NCI-H2196 treated with DMSO at 0.1 percent for 48 hours (cell line): ENCODE measurements at regions not wholly inside any gene's neighbourhood (a gene's known extent, or its start where the extent isn't known, plus 50 kb on each side); places are given as distances from the start of the nearest gene placed in this dataset.

Experiments used
- DNase-seq: peaks from one replicate; lab custom pipeline; 2025; ENCODE audit not compliant: unreplicated experiment; lab: John Stamatoyannopoulos, UW

GRCh38 chr2:180101846-180102245 is 94.7 kb upstream of the CWC22 start:
- no peak for DNase-seq

GRCh38 chr2:180099308-180099707 is 92.2 kb upstream of the CWC22 start:
- DNase-seq: no peak

GRCh38 chr2:180085144-180085543 is 78.0 kb upstream of the CWC22 start:
- DNase-seq: no peak

- DNase-seq: peak; percentile 5
Observed at GRCh38 chr2:180077295-180077906, 70.3 kb upstream of the CWC22 start.

GRCh38 chr2:180075870-180076269 is 68.8 kb upstream of the CWC22 start:
- no peak for DNase-seq

GRCh38 chr2:180071797-180072196 is 64.7 kb upstream of the CWC22 start:
- no peak for DNase-seq

- no peak for DNase-seq
Observed at GRCh38 chr2:180063494-180064092, 56.5 kb upstream of the CWC22 start.

GRCh38 chr2:180062178-180062577 is 55.1 kb upstream of the CWC22 start:
- no peak for DNase-seq

GRCh38 chr2:180061546-180061945 is 54.4 kb upstream of the CWC22 start:
- DNase-seq: no peak

- no peak for DNase-seq
Observed at GRCh38 chr2:180061085-180061484, 54.0 kb upstream of the CWC22 start.

GRCh38 chr2:180058993-180059392 is 51.9 kb upstream of the CWC22 start:
- no peak for DNase-seq

- DNase-seq: no peak
Observed at GRCh38 chr2:180057706-180058412, 50.8 kb upstream of the CWC22 start.
